ENCODE measurements at regions not wholly inside any gene's neighbourhood (a gene's known extent, or its start where the extent isn't known, plus 50 kb on each side); places are given as distances from the start of the nearest gene placed in this dataset.
"Not testable (repeated sequence)": the region's sequence is repeated elsewhere in the genome, so short reads cannot be mapped to it uniquely, and the experiment has no call there.

DNA sequence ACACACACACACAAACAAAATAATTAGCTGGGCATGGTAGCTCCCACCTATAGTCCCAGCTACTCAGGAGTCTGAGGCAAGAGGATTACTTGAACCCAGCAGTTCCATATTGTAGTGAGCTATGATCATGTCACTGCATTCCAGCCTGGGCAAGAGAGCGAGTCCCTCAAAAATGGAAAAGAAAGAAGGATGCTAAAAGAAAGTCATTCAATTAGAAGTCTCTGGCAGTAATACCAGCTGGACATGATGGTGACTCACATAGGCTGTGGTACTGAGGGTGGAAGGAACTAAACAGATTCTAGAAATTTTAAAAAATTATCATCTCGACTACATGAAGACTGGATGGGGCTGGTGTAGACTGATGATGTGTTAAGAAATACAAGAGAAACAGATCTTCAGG, 385.3 kb downstream of the ETV1 start:
- H3K4me3 ChIP-seq (ENCODE audit: low read depth, low read length): no peak overlapping the region
- DNase-seq (ENCODE audit: low read depth): no peak
- TF ChIP-seq, protein P1, sequence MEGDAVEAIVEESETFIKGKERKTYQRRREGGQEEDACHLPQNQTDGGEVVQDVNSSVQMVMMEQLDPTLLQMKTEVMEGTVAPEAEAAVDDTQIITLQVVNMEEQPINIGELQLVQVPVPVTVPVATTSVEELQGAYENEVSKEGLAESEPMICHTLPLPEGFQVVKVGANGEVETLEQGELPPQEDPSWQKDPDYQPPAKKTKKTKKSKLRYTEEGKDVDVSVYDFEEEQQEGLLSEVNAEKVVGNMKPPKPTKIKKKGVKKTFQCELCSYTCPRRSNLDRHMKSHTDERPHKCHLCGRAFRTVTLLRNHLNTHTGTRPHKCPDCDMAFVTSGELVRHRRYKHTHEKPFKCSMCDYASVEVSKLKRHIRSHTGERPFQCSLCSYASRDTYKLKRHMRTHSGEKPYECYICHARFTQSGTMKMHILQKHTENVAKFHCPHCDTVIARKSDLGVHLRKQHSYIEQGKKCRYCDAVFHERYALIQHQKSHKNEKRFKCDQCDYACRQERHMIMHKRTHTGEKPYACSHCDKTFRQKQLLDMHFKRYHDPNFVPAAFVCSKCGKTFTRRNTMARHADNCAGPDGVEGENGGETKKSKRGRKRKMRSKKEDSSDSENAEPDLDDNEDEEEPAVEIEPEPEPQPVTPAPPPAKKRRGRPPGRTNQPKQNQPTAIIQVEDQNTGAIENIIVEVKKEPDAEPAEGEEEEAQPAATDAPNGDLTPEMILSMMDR (IDR thresholded peaks at IDR 0.05; ENCODE audit: control insufficient read depth, extremely low read depth, insufficient read depth): no peak

DNA sequence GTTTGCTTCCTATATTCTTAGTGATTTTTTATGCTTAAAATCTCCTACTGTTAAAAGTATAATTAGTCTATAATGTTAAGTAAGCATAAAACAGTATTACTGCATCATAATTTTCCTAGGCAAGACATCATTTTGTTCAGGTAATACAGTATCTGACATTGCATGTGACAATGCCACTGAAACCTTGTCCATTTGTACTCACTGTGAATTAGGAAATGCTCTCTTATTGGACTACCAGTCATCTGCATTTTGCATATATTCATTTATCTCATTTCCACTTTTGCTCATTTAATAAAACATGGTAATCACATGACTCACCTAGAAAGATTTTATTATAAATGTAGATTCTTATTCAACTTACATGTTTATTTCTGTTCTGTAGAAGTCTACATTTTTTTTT, 379.1 kb downstream of the ETV1 start:
- TF ChIP-seq, protein P1 (IDR thresholded peaks at IDR 0.05; ENCODE audit: control insufficient read depth, extremely low read depth, insufficient read depth): no peak
- H3K4me3 ChIP-seq (ENCODE audit: low read depth, low read length): no peak overlapping the region
- DNase-seq (ENCODE audit: low read depth): no peak

DNA sequence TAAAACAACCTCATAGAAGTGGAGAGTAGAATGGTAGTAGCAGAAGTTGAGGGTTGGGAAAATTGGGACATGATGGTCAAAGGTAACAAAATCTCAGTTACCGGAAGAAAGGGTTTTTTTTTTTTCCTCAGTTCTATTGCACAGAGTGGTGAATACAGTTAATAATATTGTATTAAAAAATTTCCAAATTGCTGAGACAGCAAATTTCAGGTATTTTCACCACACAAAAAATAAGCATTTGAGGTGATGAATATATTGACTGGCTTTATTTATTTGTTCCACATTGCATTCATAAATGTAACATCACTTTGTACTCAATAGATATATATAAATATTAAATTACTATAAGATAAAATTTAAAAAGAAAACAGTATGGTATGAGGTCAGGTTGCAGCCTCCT, 373.8 kb downstream of the ETV1 start:
- no peak overlapping the region for H3K4me3 ChIP-seq (ENCODE audit: low read depth, low read length)
- TF ChIP-seq, protein P1 (IDR thresholded peaks at IDR 0.05; ENCODE audit: control insufficient read depth, extremely low read depth, insufficient read depth): no peak
- no peak for DNase-seq (ENCODE audit: low read depth)

DNA sequence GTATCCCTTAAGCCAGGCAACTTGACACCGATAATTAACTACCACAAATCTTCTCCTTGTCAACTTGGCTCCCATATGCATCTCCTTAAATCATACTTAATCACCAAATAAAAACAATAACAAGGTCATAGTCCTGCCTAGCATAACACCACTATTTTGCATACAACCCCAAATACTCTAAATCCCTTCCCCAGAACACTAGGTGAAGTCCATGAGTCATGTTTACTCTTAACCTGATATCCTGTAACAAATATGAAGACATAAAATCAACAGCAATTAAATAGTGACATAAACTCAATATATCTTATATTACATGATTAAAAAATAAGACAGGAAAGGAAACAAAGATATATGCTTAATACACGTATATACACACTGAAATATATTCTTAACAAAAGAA, 362.0 kb downstream of the ETV1 start:
- DNase-seq (ENCODE audit: low read depth): no peak
- no peak overlapping the region for H3K4me3 ChIP-seq (ENCODE audit: low read depth, low read length)
- TF ChIP-seq, protein P1 (IDR thresholded peaks at IDR 0.05; ENCODE audit: control insufficient read depth, extremely low read depth, insufficient read depth): no peak

DNA sequence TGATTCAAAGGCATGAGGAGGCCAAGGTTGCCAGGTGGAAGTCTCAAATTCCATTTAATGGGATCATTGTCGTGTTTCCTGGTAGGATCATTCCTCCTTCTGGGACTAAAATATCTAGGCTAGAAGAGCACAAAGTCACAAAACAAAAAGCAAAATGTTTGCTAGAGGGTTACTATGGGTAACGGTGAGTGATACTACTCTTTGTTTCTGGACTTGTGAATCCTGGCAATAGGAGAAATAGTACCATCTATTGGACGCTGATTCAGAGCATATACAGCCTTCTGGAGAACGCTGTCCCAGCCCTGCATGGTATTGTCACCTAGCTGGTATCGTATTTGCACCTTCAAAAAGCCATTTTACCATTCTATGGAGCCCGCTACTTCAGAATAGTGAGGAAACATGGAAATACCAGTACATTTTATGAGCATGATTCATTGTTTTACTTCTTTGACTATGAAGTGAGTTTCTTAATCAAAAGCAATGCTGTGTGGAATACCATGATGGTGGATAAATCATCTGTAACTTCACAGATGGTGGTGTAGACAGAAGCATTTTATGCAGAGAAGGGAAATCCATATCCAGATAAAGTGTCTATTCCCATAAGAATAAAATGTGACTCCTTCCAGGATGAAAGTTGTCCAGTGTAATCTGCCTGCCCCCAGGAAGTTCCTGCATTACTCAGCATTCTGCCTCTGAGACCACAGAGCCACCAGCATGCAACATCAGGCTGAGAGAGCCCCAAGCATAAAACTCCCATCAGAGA, 361.0 kb downstream of the ETV1 start:
- DNase-seq (ENCODE audit: low read depth): no peak
- TF ChIP-seq, protein P1 (IDR thresholded peaks at IDR 0.05; ENCODE audit: control insufficient read depth, extremely low read depth, insufficient read depth): no peak
- H3K4me3 ChIP-seq (ENCODE audit: low read depth, low read length): no peak overlapping the region

DNA sequence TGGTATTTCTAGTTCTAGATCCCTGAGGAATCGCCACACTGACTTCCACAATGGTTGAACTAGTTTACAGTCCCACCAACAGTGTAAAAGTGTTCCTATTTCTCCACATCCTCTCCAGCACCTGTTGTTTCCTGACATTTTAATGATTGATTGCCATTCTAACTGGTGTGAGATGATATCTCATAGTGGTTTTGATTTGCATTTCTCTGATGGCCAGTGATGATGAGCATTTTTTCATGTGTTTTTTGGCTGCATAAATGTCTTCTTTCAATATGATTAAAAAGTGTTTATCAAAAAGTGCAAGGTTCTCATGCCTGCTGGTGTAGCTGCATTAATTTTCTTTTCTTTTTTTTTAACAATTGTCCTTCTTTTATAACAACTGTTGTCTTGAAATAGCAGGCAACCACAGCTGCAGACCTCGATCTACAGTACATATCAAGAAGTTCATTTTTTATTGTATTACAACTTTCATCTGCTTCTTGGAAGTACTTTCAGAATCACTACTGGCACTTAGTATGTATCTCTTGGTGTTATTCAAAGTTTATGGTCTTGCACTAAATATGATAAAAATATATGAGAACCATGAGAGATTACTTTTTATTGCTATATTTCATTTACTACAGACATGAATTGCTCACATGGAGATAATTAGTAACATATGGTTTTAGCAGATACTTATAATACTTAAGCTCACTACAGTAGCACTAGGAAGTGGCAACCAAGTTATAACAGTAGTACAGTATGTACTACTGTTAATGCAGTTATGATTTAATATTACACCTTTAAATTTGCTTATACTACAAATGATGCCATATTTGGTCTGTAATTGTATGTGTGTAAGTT, 358.0 kb downstream of the ETV1 start:
- not testable (repeated sequence) for DNase-seq (ENCODE audit: low read depth)

DNA sequence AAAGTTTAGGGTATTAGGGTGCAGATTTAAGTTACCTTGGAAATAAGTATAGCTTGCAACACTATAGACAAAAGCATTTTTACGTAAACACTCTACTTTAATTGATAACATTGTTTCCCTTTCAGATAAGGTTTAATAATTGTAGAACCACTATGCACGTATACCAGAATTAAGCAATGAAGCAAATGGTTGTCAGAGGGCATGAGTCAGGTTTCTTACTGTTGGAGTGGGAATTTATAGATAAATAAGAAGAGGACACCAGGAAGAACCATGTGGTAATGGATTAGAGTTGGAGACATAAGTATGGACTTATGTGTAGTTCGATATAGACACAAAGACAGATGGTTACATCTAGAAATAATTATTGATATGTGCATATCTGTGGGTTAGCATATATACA, 355.6 kb downstream of the ETV1 start:
- TF ChIP-seq, protein P1 (IDR thresholded peaks at IDR 0.05; ENCODE audit: control insufficient read depth, extremely low read depth, insufficient read depth): no peak
- no peak for DNase-seq (ENCODE audit: low read depth)

More for the DNA sequence above, 358.0 kb downstream of the ETV1 start:
- H3K4me3 ChIP-seq (ENCODE audit: low read depth, low read length): not testable (repeated sequence)

More for the DNA sequence above, 355.6 kb downstream of the ETV1 start:
- H3K4me3 ChIP-seq (ENCODE audit: low read depth, low read length): no peak overlapping the region
